ENCODE measurements at regions not wholly inside any gene's neighbourhood (a gene's known extent, or its start where the extent isn't known, plus 50 kb on each side); places are given as distances from the start of the nearest gene placed in this dataset.
A peak's percentile ranks its signal among the peaks of the same experiment; 100 is the strongest.

GRCh38 chr12:73506611-73507010, 1031.0 kb upstream of the ATXN7L3B start:
- no peak overlapping the region for H3K27ac ChIP-seq
- TF ChIP-seq CTCF (conservative IDR thresholded peaks at IDR 0.05), result no peak

- TF ChIP-seq CTCF (conservative IDR thresholded peaks at IDR 0.05), result no peak
- no peak overlapping the region for H3K27ac ChIP-seq
Observed at GRCh38 chr12:73514672-73515071, 1023.0 kb upstream of the ATXN7L3B start.

- no peak for TF ChIP-seq CTCF (conservative IDR thresholded peaks at IDR 0.05)
- H3K27ac ChIP-seq, result no peak overlapping the region
Observed at GRCh38 chr12:73517859-73518258, 1019.8 kb upstream of the ATXN7L3B start.

DNA sequence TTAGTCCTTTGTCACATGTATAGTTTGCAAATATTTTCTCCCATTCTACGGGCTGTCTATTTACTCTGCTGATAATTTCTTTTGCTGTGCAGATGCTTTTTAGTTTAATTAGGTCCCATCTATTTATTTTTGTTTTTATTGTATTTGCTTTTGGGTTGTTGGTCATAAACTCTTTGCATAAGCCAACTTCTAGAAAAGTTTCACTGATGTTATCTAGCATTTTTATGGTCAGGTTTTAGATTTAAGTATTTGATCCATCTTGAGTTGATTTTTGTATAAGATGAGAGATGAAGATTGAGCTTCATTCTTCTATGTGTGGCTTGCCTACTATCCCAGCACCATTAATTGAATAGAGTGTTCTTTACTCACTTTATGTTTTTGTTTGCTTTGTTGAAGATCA, 1008.4 kb upstream of the ATXN7L3B start:
- no peak for TF ChIP-seq CTCF (conservative IDR thresholded peaks at IDR 0.05)
- H3K27ac ChIP-seq, result peak overlapping the region; percentile 86

GRCh38 chr12:73529954-73530353, 1007.7 kb upstream of the ATXN7L3B start:
- peak overlapping the region; percentile 86 for H3K27ac ChIP-seq
- no peak for TF ChIP-seq CTCF (conservative IDR thresholded peaks at IDR 0.05)

GRCh38 chr12:73531752-73532151, 1005.9 kb upstream of the ATXN7L3B start:
- no peak for TF ChIP-seq CTCF (conservative IDR thresholded peaks at IDR 0.05)
- no peak overlapping the region; the same call in 1 of the 2 replicates for H3K27ac ChIP-seq

DNA sequence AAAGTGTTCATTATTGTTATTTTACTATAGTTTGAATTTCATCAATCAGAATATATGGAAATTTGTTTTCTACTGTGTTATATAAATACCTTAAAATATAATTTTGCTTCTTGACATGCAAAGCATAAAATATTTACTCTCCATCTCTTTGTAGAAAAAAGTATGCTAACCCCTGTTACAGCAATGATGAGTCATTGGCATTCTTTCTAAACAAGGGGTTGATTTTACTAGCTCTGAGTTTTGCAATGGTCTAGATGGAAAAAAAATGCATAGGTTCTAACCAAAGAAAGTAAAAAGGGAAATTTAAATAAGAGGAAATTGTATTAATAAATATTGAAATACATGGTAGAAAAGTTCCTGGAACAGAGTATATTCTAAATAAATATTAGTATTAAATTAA, 990.2 kb upstream of the ATXN7L3B start:
- H3K27ac ChIP-seq, result no peak overlapping the region
- no peak for TF ChIP-seq CTCF (conservative IDR thresholded peaks at IDR 0.05)

DNA sequence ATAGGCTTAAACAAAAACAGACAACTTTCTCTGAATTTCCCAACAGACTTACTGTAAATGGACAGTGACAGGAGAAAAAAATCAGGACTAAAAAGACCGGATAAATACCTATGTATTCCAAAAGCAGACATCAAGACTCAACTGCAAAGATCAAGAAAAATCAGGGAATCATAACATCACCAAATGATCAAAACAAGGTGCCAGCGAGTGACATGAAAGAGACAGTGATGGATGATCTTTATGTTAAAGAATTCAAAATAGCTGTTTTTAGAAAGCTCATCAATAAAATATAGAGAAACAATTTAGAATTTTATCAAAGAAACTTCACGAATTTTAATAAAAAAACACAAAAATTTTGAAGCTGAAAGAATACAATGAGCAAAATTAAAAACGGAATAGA, 952.5 kb upstream of the ATXN7L3B start:
- H3K27ac ChIP-seq, result no peak overlapping the region
- TF ChIP-seq CTCF (conservative IDR thresholded peaks at IDR 0.05), result no peak
